ENCODE measurements at regions not wholly inside any gene's neighbourhood (a gene's known extent, or its start where the extent isn't known, plus 50 kb on each side); places are given as distances from the start of the nearest gene placed in this dataset.

GRCh38 chr3:95654570-95655362 is 1159.6 kb upstream of the EPHA6 start:
- no peak for TF ChIP-seq CTCF (IDR thresholded peaks at IDR 0.05; ENCODE audit: insufficient read depth, missing control alignments)
- FAIRE-seq (no peak), DNase-seq (ENCODE audit: insufficient read length, low spot score) (no peak)

- no peak for FAIRE-seq
- TF ChIP-seq CTCF (IDR thresholded peaks at IDR 0.05; ENCODE audit: insufficient read depth, missing control alignments), result no peak
- DNase-seq (ENCODE audit: insufficient read length, low spot score), result no peak
Measured at GRCh38 chr3:95655363-95655986, 1158.9 kb upstream of the EPHA6 start.

GRCh38 chr3:95670765-95671164 is 1143.6 kb upstream of the EPHA6 start:
- DNase-seq (ENCODE audit: insufficient read length, low spot score) (no peak), FAIRE-seq (no peak)
- TF ChIP-seq CTCF (IDR thresholded peaks at IDR 0.05; ENCODE audit: insufficient read depth, missing control alignments), result no peak

- FAIRE-seq (no peak), DNase-seq (ENCODE audit: insufficient read length, low spot score) (no peak)
- no peak for TF ChIP-seq CTCF (IDR thresholded peaks at IDR 0.05; ENCODE audit: insufficient read depth, missing control alignments)
Measured at GRCh38 chr3:95673215-95673614, 1141.2 kb upstream of the EPHA6 start.

GRCh38 chr3:95705786-95706418 is 1108.5 kb upstream of the EPHA6 start:
- FAIRE-seq, result no peak
- no peak for DNase-seq (ENCODE audit: insufficient read length, low spot score)
- TF ChIP-seq CTCF (IDR thresholded peaks at IDR 0.05; ENCODE audit: insufficient read depth, missing control alignments), result no peak

- FAIRE-seq (no peak), DNase-seq (ENCODE audit: insufficient read length, low spot score) (no peak)
- TF ChIP-seq CTCF (IDR thresholded peaks at IDR 0.05; ENCODE audit: insufficient read depth, missing control alignments), result no peak
Measured at GRCh38 chr3:95707268-95707667, 1107.1 kb upstream of the EPHA6 start.

- TF ChIP-seq CTCF (IDR thresholded peaks at IDR 0.05; ENCODE audit: insufficient read depth, missing control alignments), result no peak
Measured at GRCh38 chr3:95710684-95711083, 1103.7 kb upstream of the EPHA6 start.

More at GRCh38 chr3:95710684-95711083, 1103.7 kb upstream of the EPHA6 start:
- DNase-seq (ENCODE audit: insufficient read length, low spot score) (no peak), FAIRE-seq (no peak)
